GM23338 (cell line): ENCODE measurements at regions not wholly inside any gene's neighbourhood (a gene's known extent, or its start where the extent isn't known, plus 50 kb on each side); places are given as distances from the start of the nearest gene placed in this dataset.

Experiments
- POLR2AphosphoS5 ChIP-seq: IDR thresholded peaks from 2 replicates; pipeline ENCODE4 v1.6.1; 2016; ENCODE audit warnings: antibody characterized with exemption, low read depth
- TF ChIP-seq, protein P1 (sequence below), 2 experiments: fragments of 200-600 bp in 1 of 2; sonication (generic) in 1 of 2; conservative IDR thresholded peaks; 2 replicates each; pipeline versions ENCODE4 v1.5.1 to v1.6.1; 2016 to 2017; ENCODE audit warnings: antibody characterized with exemption in 2 of 2, low read depth in 2 of 2, mild to moderate bottlenecking in 2 of 2, moderate library complexity in 1 of 2
- TF ChIP-seq, protein P2 (sequence below): IDR thresholded peaks from one replicate; pipeline ENCODE4 v1.6.1; 2018; ENCODE audit warnings: antibody characterized with exemption; ENCODE audit not compliant: unreplicated experiment

DNA sequence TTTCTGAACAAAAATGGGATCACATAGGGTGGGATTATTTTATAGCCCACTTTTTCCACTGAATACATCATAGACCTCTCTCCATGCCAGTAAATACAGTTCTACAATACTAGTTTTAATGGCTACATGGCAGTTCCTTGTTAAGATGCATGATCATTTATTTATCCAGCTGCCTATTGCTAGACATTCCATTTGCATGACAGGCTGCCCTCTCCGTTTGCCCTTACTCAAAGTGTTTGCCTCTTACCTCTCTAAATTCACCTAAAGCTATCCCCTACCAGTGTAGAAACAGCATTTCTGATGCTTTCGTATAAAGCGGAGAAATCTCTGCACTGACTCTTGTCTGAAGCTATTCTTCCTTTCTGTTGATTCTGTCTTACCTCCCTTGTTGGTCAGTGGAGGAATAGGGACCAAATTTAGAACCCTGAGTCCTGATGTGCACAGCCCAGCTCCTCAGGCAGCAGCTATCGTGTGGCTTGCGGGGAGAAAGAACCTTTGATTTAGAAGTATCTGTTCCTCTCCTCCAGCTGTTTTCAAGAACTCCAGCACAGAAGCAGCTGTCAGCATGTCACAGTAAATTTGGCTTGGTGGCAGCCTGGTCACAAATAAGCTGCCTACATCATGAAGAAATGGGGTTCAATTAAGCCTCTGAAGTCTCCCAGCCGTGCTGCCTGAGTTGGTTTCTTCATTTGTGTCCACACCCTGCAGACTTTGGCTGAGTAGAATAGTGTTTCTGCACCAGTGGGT, 337.3 kb downstream of the PRDM2 start:
- no peak for TF ChIP-seq POLR2AphosphoS5
- TF ChIP-seq, protein P1, sequence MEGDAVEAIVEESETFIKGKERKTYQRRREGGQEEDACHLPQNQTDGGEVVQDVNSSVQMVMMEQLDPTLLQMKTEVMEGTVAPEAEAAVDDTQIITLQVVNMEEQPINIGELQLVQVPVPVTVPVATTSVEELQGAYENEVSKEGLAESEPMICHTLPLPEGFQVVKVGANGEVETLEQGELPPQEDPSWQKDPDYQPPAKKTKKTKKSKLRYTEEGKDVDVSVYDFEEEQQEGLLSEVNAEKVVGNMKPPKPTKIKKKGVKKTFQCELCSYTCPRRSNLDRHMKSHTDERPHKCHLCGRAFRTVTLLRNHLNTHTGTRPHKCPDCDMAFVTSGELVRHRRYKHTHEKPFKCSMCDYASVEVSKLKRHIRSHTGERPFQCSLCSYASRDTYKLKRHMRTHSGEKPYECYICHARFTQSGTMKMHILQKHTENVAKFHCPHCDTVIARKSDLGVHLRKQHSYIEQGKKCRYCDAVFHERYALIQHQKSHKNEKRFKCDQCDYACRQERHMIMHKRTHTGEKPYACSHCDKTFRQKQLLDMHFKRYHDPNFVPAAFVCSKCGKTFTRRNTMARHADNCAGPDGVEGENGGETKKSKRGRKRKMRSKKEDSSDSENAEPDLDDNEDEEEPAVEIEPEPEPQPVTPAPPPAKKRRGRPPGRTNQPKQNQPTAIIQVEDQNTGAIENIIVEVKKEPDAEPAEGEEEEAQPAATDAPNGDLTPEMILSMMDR (conservative IDR thresholded peaks at IDR 0.05; ENCODE audit: low read depth in 2 of 2): no peak
- TF ChIP-seq, protein P2, sequence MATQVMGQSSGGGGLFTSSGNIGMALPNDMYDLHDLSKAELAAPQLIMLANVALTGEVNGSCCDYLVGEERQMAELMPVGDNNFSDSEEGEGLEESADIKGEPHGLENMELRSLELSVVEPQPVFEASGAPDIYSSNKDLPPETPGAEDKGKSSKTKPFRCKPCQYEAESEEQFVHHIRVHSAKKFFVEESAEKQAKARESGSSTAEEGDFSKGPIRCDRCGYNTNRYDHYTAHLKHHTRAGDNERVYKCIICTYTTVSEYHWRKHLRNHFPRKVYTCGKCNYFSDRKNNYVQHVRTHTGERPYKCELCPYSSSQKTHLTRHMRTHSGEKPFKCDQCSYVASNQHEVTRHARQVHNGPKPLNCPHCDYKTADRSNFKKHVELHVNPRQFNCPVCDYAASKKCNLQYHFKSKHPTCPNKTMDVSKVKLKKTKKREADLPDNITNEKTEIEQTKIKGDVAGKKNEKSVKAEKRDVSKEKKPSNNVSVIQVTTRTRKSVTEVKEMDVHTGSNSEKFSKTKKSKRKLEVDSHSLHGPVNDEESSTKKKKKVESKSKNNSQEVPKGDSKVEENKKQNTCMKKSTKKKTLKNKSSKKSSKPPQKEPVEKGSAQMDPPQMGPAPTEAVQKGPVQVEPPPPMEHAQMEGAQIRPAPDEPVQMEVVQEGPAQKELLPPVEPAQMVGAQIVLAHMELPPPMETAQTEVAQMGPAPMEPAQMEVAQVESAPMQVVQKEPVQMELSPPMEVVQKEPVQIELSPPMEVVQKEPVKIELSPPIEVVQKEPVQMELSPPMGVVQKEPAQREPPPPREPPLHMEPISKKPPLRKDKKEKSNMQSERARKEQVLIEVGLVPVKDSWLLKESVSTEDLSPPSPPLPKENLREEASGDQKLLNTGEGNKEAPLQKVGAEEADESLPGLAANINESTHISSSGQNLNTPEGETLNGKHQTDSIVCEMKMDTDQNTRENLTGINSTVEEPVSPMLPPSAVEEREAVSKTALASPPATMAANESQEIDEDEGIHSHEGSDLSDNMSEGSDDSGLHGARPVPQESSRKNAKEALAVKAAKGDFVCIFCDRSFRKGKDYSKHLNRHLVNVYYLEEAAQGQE: no peak
